Naive thymus-derived CD4-positive, alpha-beta T cell (primary cell): ENCODE measurements at regions not wholly inside any gene's neighbourhood (a gene's known extent, or its start where the extent isn't known, plus 50 kb on each side); places are given as distances from the start of the nearest gene placed in this dataset. TPM values are rescaled to one million over a fixed set of nuclear protein-coding genes. Genes with fewer than 3 reads are reported as not detected.
"Not testable (repeated sequence)": the region's sequence is repeated elsewhere in the genome, so short reads cannot be mapped to it uniquely, and the experiment has no call there.

ENCODE experiments used
- ATAC-seq: fragments of 150-1000 bp; cut with Tn5 transposase; 2 replicates; pipeline ENCODE4 v1.10.0; 2021; ENCODE audit warnings: mild to moderate bottlenecking, moderate library complexity
- CTCF ChIA-PET: fragments of 350-600 bp; sonication (Branson Sonifier 250); formaldehyde crosslinking; loops from one replicate; lab custom pipeline; 2021; ENCODE audit warnings: antibody characterized with exemption; lab: Charles Lee
- POLR2A ChIA-PET: fragments of 350-600 bp; sonication (Branson Sonifier 250); formaldehyde crosslinking; loops from one replicate; lab custom pipeline; 2021; ENCODE audit warnings: antibody characterized with exemption, inconsistent platforms; lab: Charles Lee
- DNase-seq, 9 donors: peaks; one replicate each; pipeline versions ENCODE4 v3.0.0 to v3.0.0-alpha.2; 2020 to 2022; ENCODE audit warnings: mixed read lengths in 1 of 9
- H3K27ac ChIP-seq: one replicate; pipeline ENCODE4 v1.7.0; 2013; ENCODE audit warnings: mild to moderate bottlenecking, low read depth, low read length, moderate library complexity
- H3K27me3 ChIP-seq, 2 donors: one replicate each; pipeline ENCODE4 v1.7.0; 2013; ENCODE audit warnings: low read length in 2 of 2, mild to moderate bottlenecking in 2 of 2, moderate library complexity in 2 of 2; ENCODE audit not compliant: control insufficient read depth in 2 of 2, insufficient read depth in 2 of 2
- H3K36me3 ChIP-seq, 3 experiments: 1 replicate in 2 of 3; 2 replicates in 1 of 3; pipeline ENCODE4 v1.7.0; 2013; ENCODE audit warnings: low read length in 3 of 3, mild to moderate bottlenecking in 3 of 3, moderate library complexity in 1 of 3; ENCODE audit not compliant: insufficient read depth in 3 of 3, control insufficient read depth in 2 of 3
- H3K4me1 ChIP-seq, 2 donors: one replicate each; pipeline ENCODE4 v1.7.0; 2013; ENCODE audit warnings: low read length in 2 of 2, mild to moderate bottlenecking in 2 of 2, moderate library complexity in 1 of 2; ENCODE audit not compliant: control insufficient read depth in 2 of 2, insufficient read depth in 2 of 2
- H3K4me3 ChIP-seq: 2 replicates; pipeline ENCODE4 v1.7.0; 2013; ENCODE audit warnings: mild to moderate bottlenecking, low read length
- H3K9me3 ChIP-seq, 3 experiments: 1 replicate in 2 of 3; 2 replicates in 1 of 3; pipeline ENCODE4 v1.7.0; 2013; ENCODE audit warnings: low read length in 3 of 3; ENCODE audit not compliant: control insufficient read depth in 2 of 3
- H3K27ac Mint-ChIP-seq, 9 donors: one replicate each; pipeline ENCODE4 v1.8.0; 2020 to 2022; ENCODE audit warnings: mixed read lengths in 9 of 9, mild to moderate bottlenecking in 8 of 9, moderate library complexity in 5 of 9, inconsistent platforms in 2 of 9
- H3K27me3 Mint-ChIP-seq, 5 donors: one replicate each; pipeline ENCODE4 v1.8.0; 2021 to 2022; ENCODE audit warnings: mixed read lengths in 5 of 5, mild to moderate bottlenecking in 1 of 5
- H3K36me3 Mint-ChIP-seq, 5 donors: one replicate each; pipeline ENCODE4 v1.8.0; 2020 to 2022; ENCODE audit warnings: mixed read lengths in 5 of 5, mild to moderate bottlenecking in 3 of 5, inconsistent platforms in 1 of 5
- H3K4me1 Mint-ChIP-seq, 7 donors: one replicate each; pipeline ENCODE4 v1.8.0; 2020 to 2022; ENCODE audit warnings: mixed read lengths in 7 of 7, mild to moderate bottlenecking in 3 of 7, inconsistent platforms in 1 of 7
- H3K4me3 Mint-ChIP-seq, 10 donors: one replicate each; pipeline ENCODE4 v1.8.0; 2020 to 2022; ENCODE audit warnings: mild to moderate bottlenecking in 10 of 10, mixed read lengths in 10 of 10, moderate library complexity in 6 of 10, inconsistent platforms in 2 of 10
- H3K9me3 Mint-ChIP-seq, 11 donors: one replicate each; pipeline ENCODE4 v1.8.0; 2020 to 2022; ENCODE audit warnings: mixed read lengths in 11 of 11, mild to moderate bottlenecking in 4 of 11, inconsistent platforms in 1 of 11, moderate library complexity in 1 of 11
- intact Hi-C, 2 donors: fragments of 100-400 bp; cut with micrococcal nuclease; formaldehyde crosslinking; loops; one replicate each; pipeline ENCODE4 v1.15.1; 2023
- microRNA-seq: library from miRNA; unstranded; fragments of <30 nt; microRNA quantifications from one replicate; pipeline ENCODE4 v1.2.0, GENCODE V29; 2022; ENCODE audit warnings: borderline microRNAs expressed

GRCh38 chr21:8251701-8252100 is 2269.7 kb upstream of the TPTE start:
- H3K27ac Mint-ChIP-seq, H3K36me3 Mint-ChIP-seq, CTCF ChIA-PET, H3K4me1 Mint-ChIP-seq, H3K27me3 Mint-ChIP-seq, H3K9me3 Mint-ChIP-seq, intact Hi-C loops, H3K9me3 ChIP-seq, H3K36me3 ChIP-seq, H3K4me3 ChIP-seq, ATAC-seq, POLR2A ChIA-PET, H3K27ac ChIP-seq, H3K27me3 ChIP-seq, DNase-seq, H3K4me3 Mint-ChIP-seq, H3K4me1 ChIP-seq: not testable (repeated sequence)

- CTCF ChIA-PET, H3K4me3 Mint-ChIP-seq, H3K36me3 ChIP-seq, H3K27ac ChIP-seq, H3K27ac Mint-ChIP-seq, H3K4me1 Mint-ChIP-seq, H3K36me3 Mint-ChIP-seq, H3K27me3 ChIP-seq, intact Hi-C loops, H3K27me3 Mint-ChIP-seq, H3K9me3 Mint-ChIP-seq, H3K4me1 ChIP-seq, H3K4me3 ChIP-seq, H3K9me3 ChIP-seq, ATAC-seq, POLR2A ChIA-PET: not testable (repeated sequence)
- DNase-seq: peak in 5 of 9 donors; percentile 17 to 35 (median 23)
Observed at GRCh38 chr21:8255094-8255493, 2266.3 kb upstream of the TPTE start.

GRCh38 chr21:8257083-8257799 is 2264.1 kb upstream of the TPTE start:
- intact Hi-C loops, H3K4me1 Mint-ChIP-seq, H3K27me3 ChIP-seq, H3K27ac Mint-ChIP-seq, H3K9me3 Mint-ChIP-seq, H3K9me3 ChIP-seq, POLR2A ChIA-PET, H3K36me3 ChIP-seq, ATAC-seq, H3K27me3 Mint-ChIP-seq, H3K4me3 ChIP-seq, H3K4me3 Mint-ChIP-seq, CTCF ChIA-PET, H3K36me3 Mint-ChIP-seq, H3K4me1 ChIP-seq, H3K27ac ChIP-seq: not testable (repeated sequence)
- peak in 6 of 9 donors; percentile 3 to 47 (median 26) for DNase-seq

- CTCF ChIA-PET, ATAC-seq, H3K4me3 Mint-ChIP-seq, POLR2A ChIA-PET, H3K27ac ChIP-seq, H3K4me1 ChIP-seq, H3K27me3 Mint-ChIP-seq, H3K4me1 Mint-ChIP-seq, intact Hi-C loops, H3K4me3 ChIP-seq, H3K36me3 Mint-ChIP-seq, DNase-seq, H3K9me3 ChIP-seq, H3K27me3 ChIP-seq, H3K36me3 ChIP-seq, H3K9me3 Mint-ChIP-seq, H3K27ac Mint-ChIP-seq: not testable (repeated sequence)
Observed at GRCh38 chr21:8260065-8260627, 2261.2 kb upstream of the TPTE start.

Small RNAs in the stretch of these regions (microRNA-seq; reads per million reads assigned to microRNA genes)
- gene MIR3648-1 (not detected), gene MIR3687-1 (not detected), gene MIR6724-1 (not detected), gene MIR6724-2 (not detected)
